ENCODE measurements at regions not wholly inside any gene's neighbourhood (a gene's known extent, or its start where the extent isn't known, plus 50 kb on each side); places are given as distances from the start of the nearest gene placed in this dataset.

DNA sequence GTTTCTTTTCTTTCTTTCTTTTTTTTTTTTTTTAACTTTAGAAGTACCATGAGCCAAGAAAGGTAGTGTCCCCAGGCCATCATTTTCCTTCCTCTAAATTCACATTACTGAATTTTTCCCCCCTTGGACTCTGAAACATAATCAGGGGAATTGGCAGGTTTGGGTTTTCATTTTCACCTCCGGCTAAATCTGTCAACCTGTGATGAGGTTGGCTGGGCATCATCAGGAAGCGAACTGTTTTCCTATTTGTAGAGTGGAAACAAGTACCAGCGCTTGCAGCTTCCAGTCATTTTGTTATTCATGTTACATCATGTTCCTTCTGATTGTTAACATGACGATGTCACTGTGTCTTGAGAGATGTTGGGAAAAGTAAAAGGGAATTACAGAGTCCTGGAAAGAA lies 641.9 kb upstream of the RBFOX1 start:
- H3K4me3 ChIP-seq (ENCODE audit: low read depth, low read length): no peak overlapping the region
- TF ChIP-seq, protein P1, sequence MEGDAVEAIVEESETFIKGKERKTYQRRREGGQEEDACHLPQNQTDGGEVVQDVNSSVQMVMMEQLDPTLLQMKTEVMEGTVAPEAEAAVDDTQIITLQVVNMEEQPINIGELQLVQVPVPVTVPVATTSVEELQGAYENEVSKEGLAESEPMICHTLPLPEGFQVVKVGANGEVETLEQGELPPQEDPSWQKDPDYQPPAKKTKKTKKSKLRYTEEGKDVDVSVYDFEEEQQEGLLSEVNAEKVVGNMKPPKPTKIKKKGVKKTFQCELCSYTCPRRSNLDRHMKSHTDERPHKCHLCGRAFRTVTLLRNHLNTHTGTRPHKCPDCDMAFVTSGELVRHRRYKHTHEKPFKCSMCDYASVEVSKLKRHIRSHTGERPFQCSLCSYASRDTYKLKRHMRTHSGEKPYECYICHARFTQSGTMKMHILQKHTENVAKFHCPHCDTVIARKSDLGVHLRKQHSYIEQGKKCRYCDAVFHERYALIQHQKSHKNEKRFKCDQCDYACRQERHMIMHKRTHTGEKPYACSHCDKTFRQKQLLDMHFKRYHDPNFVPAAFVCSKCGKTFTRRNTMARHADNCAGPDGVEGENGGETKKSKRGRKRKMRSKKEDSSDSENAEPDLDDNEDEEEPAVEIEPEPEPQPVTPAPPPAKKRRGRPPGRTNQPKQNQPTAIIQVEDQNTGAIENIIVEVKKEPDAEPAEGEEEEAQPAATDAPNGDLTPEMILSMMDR (IDR thresholded peaks at IDR 0.05; ENCODE audit: low read depth, low read length): no peak

- H3K4me3 ChIP-seq (ENCODE audit: low read depth, low read length): no peak overlapping the region
- TF ChIP-seq, protein P1 (IDR thresholded peaks at IDR 0.05; ENCODE audit: low read depth, low read length): no peak
Measured at GRCh38 chr16:6689643-6690042, 643.0 kb upstream of the RBFOX1 start.

- TF ChIP-seq, protein P1 (IDR thresholded peaks at IDR 0.05; ENCODE audit: low read depth, low read length): no peak
- no peak overlapping the region for H3K4me3 ChIP-seq (ENCODE audit: low read depth, low read length)
Measured at GRCh38 chr16:6687593-6687992, 645.1 kb upstream of the RBFOX1 start.

DNA sequence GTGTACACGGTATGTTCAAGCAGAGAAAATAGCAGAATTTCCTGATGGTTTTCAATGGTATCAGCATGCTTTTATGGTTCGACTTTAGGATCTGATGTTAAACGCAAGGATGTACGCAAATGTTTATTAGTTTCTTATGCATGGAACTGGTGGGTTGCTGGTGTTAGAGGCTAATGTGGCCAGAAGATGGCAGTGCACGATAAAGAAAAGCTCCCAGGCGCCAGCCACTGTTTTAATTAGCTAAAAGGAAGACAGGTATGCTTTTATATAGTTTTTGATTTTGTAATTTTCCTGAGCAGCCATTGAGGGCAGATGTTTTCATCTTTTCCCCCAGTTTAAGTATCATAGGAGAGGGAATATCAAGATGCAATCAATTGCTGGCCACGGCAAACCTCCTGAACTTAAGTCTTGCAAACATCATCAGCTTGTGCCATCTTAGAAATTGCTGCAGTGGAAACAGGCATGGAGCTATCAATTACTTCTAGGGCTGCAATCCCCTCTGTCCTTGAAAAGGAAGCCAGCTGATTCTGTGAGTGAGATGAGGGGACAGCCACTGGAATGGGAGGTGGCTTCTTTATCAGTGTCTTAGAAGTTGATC lies 648.5 kb upstream of the RBFOX1 start:
- TF ChIP-seq, protein P1 (IDR thresholded peaks at IDR 0.05; ENCODE audit: low read depth, low read length): no peak
- H3K4me3 ChIP-seq (ENCODE audit: low read depth, low read length): no peak overlapping the region

- H3K4me3 ChIP-seq (ENCODE audit: low read depth, low read length): no peak overlapping the region
- TF ChIP-seq, protein P1 (IDR thresholded peaks at IDR 0.05; ENCODE audit: low read depth, low read length): no peak; the same call in 1 of the 2 replicates
Measured at GRCh38 chr16:6682142-6682811, 650.4 kb upstream of the RBFOX1 start.

DNA sequence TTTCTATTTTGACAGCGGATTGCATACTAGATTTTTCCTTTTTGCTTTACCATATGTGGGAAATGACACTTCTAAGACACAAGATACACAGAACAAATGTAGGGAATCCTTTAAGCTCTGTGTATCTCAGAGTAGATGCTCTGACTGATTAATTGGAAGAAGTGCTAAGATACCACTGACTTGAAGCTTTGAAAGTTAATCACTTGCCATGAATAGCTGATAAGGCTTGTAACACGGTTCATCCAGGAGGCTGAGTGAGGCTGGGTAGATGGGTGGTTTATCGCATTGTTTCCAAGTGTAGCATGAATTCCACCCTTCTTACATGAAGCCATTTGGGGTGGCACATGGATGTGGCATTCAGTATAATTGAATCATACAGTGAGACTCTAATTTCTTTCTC lies 654.1 kb upstream of the RBFOX1 start:
- TF ChIP-seq, protein P1 (IDR thresholded peaks at IDR 0.05; ENCODE audit: low read depth, low read length): no peak
- no peak overlapping the region for H3K4me3 ChIP-seq (ENCODE audit: low read depth, low read length)

- TF ChIP-seq, protein P1 (IDR thresholded peaks at IDR 0.05; ENCODE audit: low read depth, low read length): no peak
- no peak overlapping the region for H3K4me3 ChIP-seq (ENCODE audit: low read depth, low read length)
Measured at GRCh38 chr16:6674071-6674470, 658.6 kb upstream of the RBFOX1 start.

All from WI38 (cell line).